Progenitor cell of endocrine pancreas (in vitro differentiated cells): ENCODE measurements at regions not wholly inside any gene's neighbourhood (a gene's known extent, or its start where the extent isn't known, plus 50 kb on each side); places are given as distances from the start of the nearest gene placed in this dataset.

Experiments used
- DNase-seq: peaks from one replicate; pipeline ENCODE4 v3.0.0; 2021; ENCODE audit warnings: low spot score; ENCODE audit not compliant: unreplicated experiment
- H3K27ac Mint-ChIP-seq: 2 replicates; pipeline ENCODE4 v1.8.0; 2021; ENCODE audit warnings: mild to moderate bottlenecking, moderate library complexity, mixed read lengths
- H3K27me3 Mint-ChIP-seq: 2 replicates; pipeline ENCODE4 v1.8.0; 2021; ENCODE audit warnings: mixed read lengths
- H3K36me3 Mint-ChIP-seq: 2 replicates; pipeline ENCODE4 v1.8.0; 2022; ENCODE audit warnings: mixed read lengths; ENCODE audit not compliant: insufficient read depth
- H3K4me1 Mint-ChIP-seq: 2 replicates; pipeline ENCODE4 v1.8.0; 2021; ENCODE audit warnings: low read depth, mixed read lengths
- H3K4me3 Mint-ChIP-seq: 2 replicates; pipeline ENCODE4 v1.8.0; 2021; ENCODE audit warnings: low read depth, mild to moderate bottlenecking, moderate library complexity, mixed read lengths
- H3K9me3 Mint-ChIP-seq: 2 replicates; pipeline ENCODE4 v1.8.0; 2021; ENCODE audit warnings: low read depth, mixed read lengths
- TF ChIP-seq, protein P1 (sequence below): fragments of 200-600 bp; sonication (generic); IDR thresholded peaks from one replicate; pipeline ENCODE4 v1.5.0; 2021; ENCODE audit warnings: antibody characterized with exemption, mild to moderate bottlenecking; ENCODE audit not compliant: unreplicated experiment

DNA sequence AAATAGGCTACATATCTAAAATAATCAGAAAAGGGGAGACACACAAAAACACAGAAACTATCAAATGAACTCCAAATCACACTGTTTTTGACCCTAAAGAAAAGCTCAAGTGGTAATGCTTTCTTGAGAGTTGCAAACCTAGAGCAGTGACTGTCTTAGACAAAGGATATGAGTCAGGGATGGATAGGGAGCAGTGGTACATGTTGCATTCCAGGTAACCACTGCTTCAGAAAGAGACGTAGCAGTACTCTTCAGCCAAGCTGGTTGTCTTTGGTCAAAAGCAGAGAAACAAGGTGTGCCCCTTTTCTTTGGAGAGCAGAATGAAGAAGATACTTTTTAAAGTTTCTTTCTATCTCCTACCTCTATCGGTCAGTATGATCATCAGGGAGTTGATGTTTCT, 1003.6 kb downstream of the CDH9 start:
- Mint-ChIP-seq H3K27ac (no peak overlapping the region), H3K4me1 (peaks cover 4% of the 10 kb centered on the region), H3K9me3 (peaks cover 7% of the 10 kb centered on the region), H3K27me3 (no peaks in the 10 kb centered on the region), H3K4me3 (no peak overlapping the region), H3K36me3 (no peaks in the 10 kb centered on the region)
- TF ChIP-seq, protein P1, sequence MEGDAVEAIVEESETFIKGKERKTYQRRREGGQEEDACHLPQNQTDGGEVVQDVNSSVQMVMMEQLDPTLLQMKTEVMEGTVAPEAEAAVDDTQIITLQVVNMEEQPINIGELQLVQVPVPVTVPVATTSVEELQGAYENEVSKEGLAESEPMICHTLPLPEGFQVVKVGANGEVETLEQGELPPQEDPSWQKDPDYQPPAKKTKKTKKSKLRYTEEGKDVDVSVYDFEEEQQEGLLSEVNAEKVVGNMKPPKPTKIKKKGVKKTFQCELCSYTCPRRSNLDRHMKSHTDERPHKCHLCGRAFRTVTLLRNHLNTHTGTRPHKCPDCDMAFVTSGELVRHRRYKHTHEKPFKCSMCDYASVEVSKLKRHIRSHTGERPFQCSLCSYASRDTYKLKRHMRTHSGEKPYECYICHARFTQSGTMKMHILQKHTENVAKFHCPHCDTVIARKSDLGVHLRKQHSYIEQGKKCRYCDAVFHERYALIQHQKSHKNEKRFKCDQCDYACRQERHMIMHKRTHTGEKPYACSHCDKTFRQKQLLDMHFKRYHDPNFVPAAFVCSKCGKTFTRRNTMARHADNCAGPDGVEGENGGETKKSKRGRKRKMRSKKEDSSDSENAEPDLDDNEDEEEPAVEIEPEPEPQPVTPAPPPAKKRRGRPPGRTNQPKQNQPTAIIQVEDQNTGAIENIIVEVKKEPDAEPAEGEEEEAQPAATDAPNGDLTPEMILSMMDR, result no peak
- no peak for DNase-seq

DNA sequence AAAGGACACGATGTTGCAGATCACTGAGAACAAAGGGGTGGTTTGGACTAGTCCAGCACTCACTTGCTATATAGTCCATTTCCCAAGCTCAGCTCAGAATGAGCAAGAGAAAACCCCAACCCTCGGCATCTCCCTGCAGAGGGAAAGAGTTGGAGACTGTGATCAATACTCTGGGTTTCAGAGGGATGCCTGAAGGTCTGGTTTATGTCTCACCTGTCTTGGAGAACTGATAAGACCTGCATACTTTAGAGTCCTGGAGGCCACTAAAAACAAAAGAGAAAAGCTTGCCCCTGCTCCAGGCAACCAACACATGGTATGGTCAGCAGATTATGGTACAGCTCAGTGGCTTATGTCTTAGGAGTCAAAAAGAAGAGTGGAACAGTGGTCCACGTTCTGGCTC, 1006.9 kb downstream of the CDH9 start:
- TF ChIP-seq, protein P1, result no peak
- H3K9me3 Mint-ChIP-seq, result peaks cover 7% of the 10 kb centered on the region
- H3K36me3 Mint-ChIP-seq, result no peaks in the 10 kb centered on the region
- DNase-seq, result no peak
- H3K4me3 Mint-ChIP-seq, result no peak overlapping the region
- peaks cover 4% of the 10 kb centered on the region for H3K4me1 Mint-ChIP-seq
- no peak overlapping the region for H3K27ac Mint-ChIP-seq
- H3K27me3 Mint-ChIP-seq, result no peaks in the 10 kb centered on the region

DNA sequence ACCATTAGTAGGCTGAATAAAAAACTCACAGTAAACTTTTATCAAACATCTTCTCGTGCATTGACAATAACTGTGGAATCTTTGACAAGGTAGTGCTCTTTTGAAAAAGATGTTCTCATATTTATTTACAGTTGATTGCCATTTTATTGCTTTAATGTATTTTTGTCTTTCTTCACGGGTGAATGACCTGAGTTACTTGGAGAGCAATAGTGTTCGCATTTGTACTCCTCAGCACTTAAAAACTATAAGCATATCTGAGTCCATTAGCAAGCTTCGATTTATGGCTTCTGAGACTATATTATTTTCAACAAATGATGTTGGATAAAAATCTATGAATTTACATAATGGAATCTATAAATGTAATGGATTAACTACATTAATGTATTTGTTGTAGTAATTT, 1012.3 kb downstream of the CDH9 start:
- TF ChIP-seq, protein P1, result no peak
- no peak overlapping the region for H3K27ac Mint-ChIP-seq
- H3K4me1 Mint-ChIP-seq, result peaks cover 2% of the 10 kb centered on the region
- H3K36me3 Mint-ChIP-seq, result no peaks in the 10 kb centered on the region
- H3K4me3 Mint-ChIP-seq, result no peak overlapping the region
- H3K27me3 Mint-ChIP-seq, result no peaks in the 10 kb centered on the region
- H3K9me3 Mint-ChIP-seq, result peaks cover 4% of the 10 kb centered on the region
- no peak for DNase-seq

DNA sequence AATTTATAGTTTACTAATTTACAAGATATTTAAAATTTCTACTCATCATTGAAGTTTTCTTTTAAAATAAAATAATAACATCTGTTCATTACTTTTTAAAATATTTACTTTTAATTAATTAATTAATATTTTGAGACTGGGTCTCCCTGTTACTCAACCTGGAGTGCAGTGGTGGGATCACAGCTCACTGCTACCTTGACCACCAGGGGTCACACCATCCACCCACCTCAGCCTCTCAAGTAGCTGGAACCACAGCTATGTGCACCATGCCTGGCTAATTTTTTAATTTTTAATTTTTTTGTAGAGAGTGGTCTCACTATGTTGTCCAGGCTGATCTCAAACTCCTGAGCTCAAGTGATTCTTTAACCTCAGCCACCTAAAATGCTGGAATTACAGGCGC, 1013.6 kb downstream of the CDH9 start:
- Mint-ChIP-seq H3K36me3 (no peaks in the 10 kb centered on the region), H3K4me1 (no peaks in the 10 kb centered on the region), H3K9me3 (no peaks in the 10 kb centered on the region), H3K27me3 (no peaks in the 10 kb centered on the region), H3K27ac (no peak overlapping the region), H3K4me3 (no peak overlapping the region)
- TF ChIP-seq, protein P1, result peak; percentile 70
- no peak for DNase-seq

DNA sequence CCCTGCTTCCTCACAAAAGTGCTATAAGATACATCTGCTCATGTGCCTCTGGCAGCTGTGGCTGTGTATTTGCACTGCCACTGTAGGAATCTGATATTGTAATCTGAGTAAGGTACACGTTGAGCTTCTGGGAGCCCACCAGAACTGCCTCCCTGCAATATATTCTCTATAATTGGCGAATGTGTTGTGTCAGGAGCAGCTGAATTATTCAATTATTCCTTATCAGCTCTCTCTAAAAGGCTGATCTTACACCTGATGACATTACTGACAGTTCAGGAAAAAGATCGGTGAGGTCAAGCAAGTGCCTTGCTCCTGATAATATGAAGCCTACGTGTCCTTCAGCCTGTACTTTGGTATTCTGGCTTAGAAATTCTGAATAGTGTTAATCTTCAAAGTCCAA, 1015.0 kb downstream of the CDH9 start:
- no peak overlapping the region for H3K27ac Mint-ChIP-seq
- H3K27me3 Mint-ChIP-seq, result no peaks in the 10 kb centered on the region
- no peaks in the 10 kb centered on the region for H3K4me1 Mint-ChIP-seq
- TF ChIP-seq, protein P1, result no peak
- H3K4me3 Mint-ChIP-seq, result no peak overlapping the region
- no peaks in the 10 kb centered on the region for H3K9me3 Mint-ChIP-seq
- no peak for DNase-seq
- H3K36me3 Mint-ChIP-seq, result no peaks in the 10 kb centered on the region
